Effector memory CD4-positive, alpha-beta T cell (primary cell): ENCODE measurements at regions not wholly inside any gene's neighbourhood (a gene's known extent, or its start where the extent isn't known, plus 50 kb on each side); places are given as distances from the start of the nearest gene placed in this dataset.

Source experiments
- DNase-seq, 3 donors: peaks; one replicate each; pipeline ENCODE4 v3.0.0-alpha.2; 2020
- H3K27ac ChIP-seq: 2 replicates; pipeline ENCODE4 v1.7.0; 2013; ENCODE audit warnings: mild to moderate bottlenecking, low read length, moderate library complexity; ENCODE audit not compliant: insufficient read depth, poor library complexity, severe bottlenecking
- H3K27me3 ChIP-seq: replicated peaks from 2 replicates; pipeline ENCODE4 v1.7.0; 2013; ENCODE audit warnings: mild to moderate bottlenecking, low read length; ENCODE audit not compliant: insufficient read depth, control insufficient read depth, poor library complexity, severe bottlenecking
- H3K36me3 ChIP-seq: 2 replicates; pipeline ENCODE4 v1.7.0; 2013; ENCODE audit warnings: mild to moderate bottlenecking, low read length, moderate library complexity; ENCODE audit not compliant: control insufficient read depth, insufficient read depth
- H3K4me1 ChIP-seq: 2 replicates; pipeline ENCODE4 v1.7.0; 2013; ENCODE audit warnings: low read length, mild to moderate bottlenecking; ENCODE audit not compliant: control insufficient read depth, insufficient read depth, poor library complexity, severe bottlenecking
- H3K4me3 ChIP-seq: 2 replicates; pipeline ENCODE4 v1.7.0; 2013; ENCODE audit warnings: low read length, low read depth, mild to moderate bottlenecking; ENCODE audit not compliant: insufficient read depth, poor library complexity, severe bottlenecking
- H3K9me3 ChIP-seq: 2 replicates; pipeline ENCODE4 v1.7.0; 2013; ENCODE audit warnings: mild to moderate bottlenecking, low read length, moderate library complexity; ENCODE audit not compliant: control insufficient read depth

DNA sequence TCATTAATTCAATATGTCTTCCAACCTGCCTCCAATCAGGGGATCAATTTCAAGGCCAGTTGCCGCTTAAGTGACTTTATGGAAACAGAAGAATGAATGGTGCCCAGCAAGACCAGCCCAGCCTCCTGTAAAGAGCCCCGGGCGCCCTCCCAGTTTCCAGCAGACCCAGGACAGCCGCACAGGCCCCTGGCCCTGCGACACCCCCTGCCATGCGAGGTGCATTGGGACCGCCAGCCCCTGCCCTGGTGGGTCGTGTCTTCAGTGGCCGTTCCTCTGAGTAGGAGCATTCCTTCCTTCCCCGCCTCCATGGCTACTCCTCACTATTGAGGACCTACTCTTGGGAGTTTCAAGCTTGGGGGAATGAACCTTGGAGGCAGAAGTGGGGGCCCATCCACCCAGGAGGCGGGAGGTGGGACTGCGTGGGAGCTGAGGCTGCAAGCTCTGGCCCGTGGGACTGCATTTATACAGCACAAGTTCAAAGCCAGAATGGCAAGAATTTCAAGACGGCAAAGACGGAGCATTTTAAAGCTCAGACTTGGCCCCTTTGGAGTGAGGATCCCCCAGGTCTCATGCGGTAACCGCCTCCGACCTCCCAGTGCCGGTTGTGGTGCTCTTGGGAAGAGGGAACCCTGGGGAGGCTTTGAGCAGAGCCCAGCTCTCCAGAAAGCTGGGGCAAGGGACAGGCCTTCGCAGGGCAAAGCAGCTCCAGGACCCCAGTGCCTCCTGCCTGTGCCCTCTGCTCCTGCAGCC, 73.1 kb upstream of the ACTRT2 start:
- no peak for DNase-seq
- H3K27me3 ChIP-seq, result peaks cover 4% of the 10 kb centered on the region
- H3K4me3 ChIP-seq, result no peak overlapping the region
- no peak overlapping the region for H3K27ac ChIP-seq
- H3K9me3 ChIP-seq, result no peaks in the 10 kb centered on the region
- no peaks in the 10 kb centered on the region for H3K36me3 ChIP-seq
- no peaks in the 10 kb centered on the region for H3K4me1 ChIP-seq

DNA sequence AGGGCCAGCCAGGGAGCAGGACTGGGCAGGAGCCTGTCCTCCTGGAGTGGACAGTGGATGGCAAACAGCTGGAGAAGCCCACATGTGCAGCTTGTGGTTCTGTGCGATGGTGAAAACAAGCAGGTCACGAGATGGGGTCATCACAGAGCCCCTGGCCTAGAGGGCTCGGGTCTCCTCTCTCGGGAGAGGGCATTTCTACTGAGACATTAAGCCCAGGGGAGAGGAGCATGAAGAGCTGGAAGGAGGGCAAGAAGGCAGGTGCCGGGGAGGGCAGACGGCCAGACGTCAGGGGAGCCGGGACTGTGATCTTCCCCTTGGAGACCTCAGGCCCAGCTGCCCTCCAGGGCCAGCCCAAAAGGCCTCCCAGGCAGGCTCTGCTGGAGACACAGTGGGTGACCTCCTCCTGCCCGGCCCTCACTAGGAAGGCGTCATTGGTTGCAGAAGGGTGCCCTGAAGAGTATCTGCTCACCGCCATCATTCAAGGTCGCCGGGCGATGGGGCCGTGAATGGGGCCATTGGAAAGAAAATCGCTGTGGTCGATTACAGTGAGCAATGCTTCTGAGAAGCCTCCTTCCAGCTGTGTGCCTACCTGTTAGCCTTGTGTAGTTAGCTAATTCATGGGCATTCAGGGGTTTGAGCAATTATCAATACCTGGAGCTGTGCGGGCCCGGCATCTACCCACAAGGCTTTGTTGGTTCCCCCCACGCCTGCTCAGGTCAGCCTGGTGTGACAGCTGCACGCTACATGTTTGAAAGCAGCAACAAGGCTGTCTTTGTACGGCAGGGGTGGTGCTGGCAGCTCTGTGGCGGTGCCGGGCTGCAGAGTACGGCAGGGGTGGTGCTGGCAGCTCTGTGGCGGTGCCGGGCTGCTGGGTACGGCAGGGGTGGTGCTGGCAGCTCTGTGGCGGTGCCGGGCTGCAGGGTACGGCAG, 72.3 kb upstream of the ACTRT2 start:
- DNase-seq, result no peak
- H3K27ac ChIP-seq, result no peak overlapping the region
- H3K27me3 ChIP-seq, result peaks cover 4% of the 10 kb centered on the region
- no peaks in the 10 kb centered on the region for H3K4me1 ChIP-seq
- no peaks in the 10 kb centered on the region for H3K36me3 ChIP-seq
- H3K9me3 ChIP-seq, result no peaks in the 10 kb centered on the region
- no peak overlapping the region for H3K4me3 ChIP-seq

DNA sequence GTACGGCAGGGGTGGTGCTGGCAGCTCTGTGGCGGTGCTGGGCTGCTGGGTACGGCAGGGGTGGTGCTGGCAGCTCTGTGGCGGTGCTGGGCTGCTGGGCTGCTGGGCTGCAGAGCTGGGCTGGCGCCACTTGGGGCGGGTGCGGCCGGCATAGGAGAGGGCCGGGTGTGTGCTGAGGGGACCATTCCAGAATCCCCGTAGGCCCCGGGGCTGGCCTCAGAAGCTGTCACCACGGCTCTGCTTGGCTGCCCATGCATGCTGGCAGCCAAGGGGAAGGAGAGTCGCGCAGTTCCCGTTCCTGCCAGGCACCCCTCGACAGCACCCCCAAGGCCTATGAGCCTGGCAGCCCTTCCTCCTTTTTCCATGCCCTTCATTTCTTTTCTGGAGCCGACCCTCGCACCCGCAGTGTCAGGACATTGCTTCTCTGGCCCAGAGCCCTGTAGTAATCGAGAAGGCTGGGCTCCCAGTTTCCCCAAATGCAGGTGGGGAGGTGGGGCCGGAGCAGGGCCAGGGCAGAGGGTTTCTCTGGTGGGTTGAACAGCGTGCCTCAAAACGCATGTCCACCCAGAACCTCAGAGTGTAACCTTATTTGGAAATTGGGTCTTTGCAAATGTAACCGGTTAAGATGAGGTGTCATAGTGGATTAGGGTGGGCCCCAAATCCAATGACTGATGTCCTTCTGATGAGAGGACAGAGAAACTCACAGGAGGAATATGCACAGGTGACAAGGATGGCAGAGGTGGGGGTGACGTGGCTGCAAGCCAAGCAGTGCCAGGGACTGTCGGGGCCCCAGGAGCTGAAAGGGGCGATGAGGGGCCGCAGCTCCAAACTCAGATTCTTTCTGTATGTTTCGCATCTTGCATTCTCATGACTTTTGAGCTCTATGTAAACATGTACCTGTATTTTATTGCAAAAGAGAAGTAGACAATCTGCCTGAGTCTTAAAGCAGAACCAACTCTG, 71.0 kb upstream of the ACTRT2 start:
- H3K4me1 ChIP-seq, result no peaks in the 10 kb centered on the region
- H3K27me3 ChIP-seq, result peaks cover 4% of the 10 kb centered on the region
- H3K36me3 ChIP-seq, result no peaks in the 10 kb centered on the region
- DNase-seq, result no peak
- no peak overlapping the region for H3K4me3 ChIP-seq
- H3K9me3 ChIP-seq, result no peaks in the 10 kb centered on the region
- H3K27ac ChIP-seq, result no peak overlapping the region

DNA sequence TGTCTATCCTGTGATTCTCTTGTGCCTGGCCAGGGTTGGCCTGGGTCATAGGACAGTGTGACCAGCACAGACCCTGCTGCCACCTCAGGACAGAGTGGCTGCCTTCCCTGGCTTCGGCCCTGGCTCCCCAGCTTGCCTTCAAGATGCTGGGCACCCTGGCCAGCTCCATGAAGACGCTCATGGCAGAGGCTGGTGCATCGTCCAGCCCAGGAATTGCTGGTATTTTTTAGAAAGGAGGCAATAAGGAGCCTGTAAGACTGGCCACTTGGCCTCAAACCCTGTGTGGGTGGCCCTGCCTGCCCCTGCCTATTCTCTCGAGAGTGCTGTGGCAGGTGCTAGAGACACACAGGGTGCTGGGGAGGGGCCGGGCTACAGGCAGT, 70.4 kb upstream of the ACTRT2 start:
- Histone ChIP-seq H3K27me3 (peaks cover 4% of the 10 kb centered on the region), H3K9me3 (no peaks in the 10 kb centered on the region)

DNA sequence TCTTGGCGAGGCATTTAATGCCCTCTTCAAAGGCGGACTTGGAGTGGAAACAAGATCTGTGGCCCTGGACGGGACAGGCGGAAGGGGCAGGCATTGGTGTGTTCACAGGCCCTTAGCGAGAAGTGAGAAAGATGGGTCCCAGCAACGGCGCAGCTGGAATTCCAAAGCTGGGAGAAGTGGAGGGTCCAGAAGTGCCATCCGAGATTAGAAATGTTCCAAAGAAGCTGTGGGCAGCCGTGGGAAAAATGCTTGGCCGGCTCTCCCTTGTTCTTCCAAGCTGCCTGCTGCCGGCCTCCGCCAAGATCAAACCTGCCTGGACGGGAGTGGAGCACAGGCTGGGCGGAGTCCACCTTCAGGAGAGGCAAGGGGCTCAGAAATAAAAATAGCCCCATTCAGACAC, 69.4 kb upstream of the ACTRT2 start:
- Histone ChIP-seq H3K27ac (no peak overlapping the region), H3K36me3 (no peaks in the 10 kb centered on the region), H3K27me3 (peaks cover 4% of the 10 kb centered on the region), H3K4me3 (no peak overlapping the region), H3K9me3 (no peaks in the 10 kb centered on the region), H3K4me1 (no peaks in the 10 kb centered on the region)
- no peak for DNase-seq

More for the DNA sequence above, 70.4 kb upstream of the ACTRT2 start:
- no peak overlapping the region for H3K27ac ChIP-seq
- no peak overlapping the region for H3K4me3 ChIP-seq
- H3K36me3 ChIP-seq, result no peaks in the 10 kb centered on the region
- H3K4me1 ChIP-seq, result no peaks in the 10 kb centered on the region
- DNase-seq, result no peak

DNA sequence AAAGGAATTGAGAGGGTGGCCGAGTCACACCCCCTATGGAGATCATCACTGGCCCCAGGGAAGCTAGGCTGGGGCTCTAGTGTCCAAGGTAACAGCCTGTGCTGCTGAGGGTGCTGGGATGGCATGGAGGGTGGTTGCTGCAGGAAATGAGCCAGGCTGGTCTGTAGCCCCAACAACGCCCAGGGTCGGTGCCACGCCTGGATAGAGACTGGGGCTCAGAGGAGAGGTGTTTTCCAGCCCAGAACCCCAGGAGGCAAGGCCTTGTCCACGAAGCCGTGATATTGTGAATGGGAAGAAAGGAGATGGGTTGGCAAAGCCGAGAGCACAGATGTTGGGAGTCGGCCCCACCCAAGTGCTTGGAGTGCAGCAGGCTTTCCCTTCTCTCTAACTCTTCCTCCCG, 68.9 kb upstream of the ACTRT2 start:
- Histone ChIP-seq H3K27ac (no peak overlapping the region), H3K4me1 (no peaks in the 10 kb centered on the region), H3K9me3 (no peaks in the 10 kb centered on the region), H3K27me3 (peaks cover 4% of the 10 kb centered on the region), H3K4me3 (no peak overlapping the region), H3K36me3 (no peaks in the 10 kb centered on the region)
- DNase-seq, result no peak

DNA sequence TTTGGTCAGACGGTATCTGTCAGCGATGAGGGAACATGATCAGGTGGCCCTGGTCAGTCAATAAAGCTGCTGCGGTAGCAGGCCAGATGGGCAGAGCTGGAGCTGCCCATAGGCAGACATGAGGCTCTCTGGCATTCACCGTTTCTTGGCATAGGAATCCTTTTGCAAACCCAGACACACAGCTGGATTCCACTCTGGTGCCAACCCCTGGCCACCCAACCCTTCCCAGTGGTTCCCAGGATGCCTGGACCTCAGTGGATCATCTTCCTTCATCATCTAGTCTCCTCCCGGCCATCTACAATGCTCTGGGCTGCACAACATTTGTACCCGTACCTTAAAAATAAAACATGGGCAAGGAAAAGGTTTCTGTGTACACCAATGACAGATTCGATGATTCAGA, 68.3 kb upstream of the ACTRT2 start:
- Histone ChIP-seq H3K27me3 (peaks cover 4% of the 10 kb centered on the region), H3K27ac (no peak overlapping the region), H3K4me1 (no peaks in the 10 kb centered on the region), H3K4me3 (no peak overlapping the region), H3K36me3 (no peaks in the 10 kb centered on the region), H3K9me3 (peaks cover 3% of the 10 kb centered on the region)
- DNase-seq, result no peak

DNA sequence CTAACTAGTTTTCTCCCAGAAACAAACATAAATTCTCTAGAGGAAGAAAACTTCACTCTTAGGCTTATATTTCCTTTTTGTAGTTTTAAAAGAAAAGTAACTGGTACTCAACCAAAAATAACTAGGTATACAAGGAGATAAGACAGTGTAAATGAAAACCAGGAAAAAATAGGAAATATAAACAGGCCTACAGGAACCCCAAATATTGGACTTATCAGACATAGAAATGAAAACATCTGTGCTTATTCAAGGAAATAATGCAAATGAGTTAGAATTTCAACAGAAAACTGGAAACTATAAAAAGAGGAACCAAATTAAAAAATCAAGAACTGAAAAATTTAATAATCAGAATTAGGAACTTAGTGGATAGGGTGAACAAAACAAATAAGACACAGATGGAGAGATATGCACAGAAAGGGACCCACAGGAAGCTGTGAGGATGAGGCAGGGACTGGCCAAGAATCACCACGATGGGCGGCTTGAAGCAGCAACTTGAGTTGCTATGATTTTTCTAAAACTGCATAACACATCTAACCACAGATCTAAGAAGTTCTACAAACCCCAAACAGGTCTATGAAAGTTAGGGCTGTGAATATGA, 67.5 kb upstream of the ACTRT2 start:
- Histone ChIP-seq H3K9me3 (peaks cover 3% of the 10 kb centered on the region), H3K27me3 (peaks cover 4% of the 10 kb centered on the region), H3K4me3 (no peak overlapping the region), H3K4me1 (no peaks in the 10 kb centered on the region), H3K27ac (no peak overlapping the region), H3K36me3 (no peaks in the 10 kb centered on the region)
- no peak for DNase-seq

DNA sequence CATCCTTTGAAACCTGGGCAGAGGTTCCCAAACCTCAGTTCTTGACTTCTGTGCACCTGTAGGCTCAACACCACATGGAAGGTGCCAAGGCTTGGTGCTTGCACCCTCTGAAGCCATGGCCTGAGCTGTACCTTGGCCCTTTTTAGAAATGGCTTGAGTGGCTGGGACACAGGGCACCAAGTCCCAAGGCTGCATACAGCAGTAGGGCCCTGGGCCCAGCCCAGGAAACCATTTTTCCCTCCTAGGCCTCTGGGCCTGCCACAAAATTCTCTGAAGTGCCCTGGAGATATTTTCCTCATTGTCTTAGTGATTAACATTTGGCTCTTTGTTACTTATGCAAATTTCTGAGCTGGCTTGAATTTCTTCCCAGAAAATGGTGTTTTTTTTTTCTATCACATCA, 65.6 kb upstream of the ACTRT2 start:
- no peak overlapping the region for H3K27ac ChIP-seq
- no peak overlapping the region for H3K4me3 ChIP-seq
- DNase-seq, result no peak
- H3K9me3 ChIP-seq, result peaks cover 3% of the 10 kb centered on the region
- H3K4me1 ChIP-seq, result no peaks in the 10 kb centered on the region
- H3K36me3 ChIP-seq, result no peaks in the 10 kb centered on the region
- H3K27me3 ChIP-seq, result no peaks in the 10 kb centered on the region
